ENCODE measurements at regions not wholly inside any gene's neighbourhood (a gene's known extent, or its start where the extent isn't known, plus 50 kb on each side); places are given as distances from the start of the nearest gene placed in this dataset.

- TF ChIP-seq ZNF766 (CRISPR knock-in tag; conservative IDR thresholded peaks at IDR 0.05) (no peak), CBX8 (IDR thresholded peaks at IDR 0.05; ENCODE audit: borderline replicate concordance, extremely low read depth, low read depth, low read length, poor library complexity, severe bottlenecking) (no peak), FOXK1 (CRISPR knock-in tag; IDR thresholded peaks at IDR 0.05; ENCODE audit: borderline replicate concordance) (no peak), CTCF (IDR thresholded peaks at IDR 0.05 in 2 of 3, conservative IDR thresholded peaks at IDR 0.05 in 1 of 3; ENCODE audit: insufficient read depth in 2 of 3, low read depth in 1 of 3, low read length in 3 of 3) (no peak), KDM4B (IDR thresholded peaks at IDR 0.05; ENCODE audit: borderline replicate concordance in 2 of 2, low read depth in 1 of 2) (no peak), SNIP1 (IDR thresholded peaks at IDR 0.05; ENCODE audit: low read depth) (no peak)
Measured at GRCh38 chr5:85967681-85968080, 650.1 kb upstream of the COX7C start.
